RWPE2 (cell line): ENCODE measurements at regions not wholly inside any gene's neighbourhood (a gene's known extent, or its start where the extent isn't known, plus 50 kb on each side); places are given as distances from the start of the nearest gene placed in this dataset.

ENCODE experiments used
- ATAC-seq: fragments of 200-7000 bp; cut with Tn5 transposase; 3 replicates; pipeline ENCODE4 v1.9.1; 2021; ENCODE audit warnings: low read depth
- DNase-seq: peaks from one replicate; pipeline ENCODE4 v3.0.0-alpha.2; 2020; ENCODE audit warnings: low spot score
- H3K27ac ChIP-seq: fragments of 450-650 bp; 2 replicates; pipeline ENCODE4 v1.5.1; 2017; ENCODE audit warnings: mild to moderate bottlenecking; ENCODE audit not compliant: poor library complexity, severe bottlenecking
- H3K27me3 ChIP-seq: fragments of 250-450 bp; sonication (Bioruptor Pico); 2 replicates; pipeline ENCODE4 v1.5.1; 2021; ENCODE audit warnings: mild to moderate bottlenecking, moderate library complexity; ENCODE audit not compliant: insufficient read depth, poor library complexity, severe bottlenecking
- H3K36me3 ChIP-seq: fragments of 250-450 bp; sonication (Bioruptor Pico); 2 replicates; pipeline ENCODE4 v1.5.1; 2020; ENCODE audit warnings: low read depth, mild to moderate bottlenecking, moderate library complexity
- H3K4me1 ChIP-seq: fragments of 250-450 bp; sonication (Bioruptor Pico); 2 replicates; pipeline ENCODE4 v1.5.1; 2021; ENCODE audit warnings: mild to moderate bottlenecking, moderate library complexity; ENCODE audit not compliant: insufficient read depth, poor library complexity, severe bottlenecking
- H3K4me3 ChIP-seq: fragments of 250-450 bp; sonication (Bioruptor Pico); 2 replicates; pipeline ENCODE4 v1.5.1; 2021; ENCODE audit warnings: mild to moderate bottlenecking, moderate library complexity; ENCODE audit not compliant: severe bottlenecking
- H3K9me3 ChIP-seq: fragments of 250-450 bp; sonication (Bioruptor Pico); 2 replicates; pipeline ENCODE4 v1.5.1; 2021; ENCODE audit warnings: mild to moderate bottlenecking, moderate library complexity; ENCODE audit not compliant: severe bottlenecking
- CTCF ChIP-seq: fragments of 450-650 bp; IDR thresholded peaks from one replicate; pipeline ENCODE4 v1.5.1; 2017; ENCODE audit warnings: mild to moderate bottlenecking, moderate library complexity; ENCODE audit not compliant: poor library complexity, severe bottlenecking

- no peak for TF ChIP-seq CTCF
- no peaks in the 10 kb centered on the region for H3K36me3 ChIP-seq
- ATAC-seq (no peak), DNase-seq (no peak)
- H3K4me1 ChIP-seq = peaks cover 4% of the 10 kb centered on the region
- H3K9me3 ChIP-seq = no peaks in the 10 kb centered on the region
- no peak overlapping the region for H3K4me3 ChIP-seq
- no peak overlapping the region for H3K27ac ChIP-seq
- no peaks in the 10 kb centered on the region for H3K27me3 ChIP-seq
These were observed 299.6 kb upstream of the RUNX1 start for GRCh38 chr21:35348686-35349085.

DNA sequence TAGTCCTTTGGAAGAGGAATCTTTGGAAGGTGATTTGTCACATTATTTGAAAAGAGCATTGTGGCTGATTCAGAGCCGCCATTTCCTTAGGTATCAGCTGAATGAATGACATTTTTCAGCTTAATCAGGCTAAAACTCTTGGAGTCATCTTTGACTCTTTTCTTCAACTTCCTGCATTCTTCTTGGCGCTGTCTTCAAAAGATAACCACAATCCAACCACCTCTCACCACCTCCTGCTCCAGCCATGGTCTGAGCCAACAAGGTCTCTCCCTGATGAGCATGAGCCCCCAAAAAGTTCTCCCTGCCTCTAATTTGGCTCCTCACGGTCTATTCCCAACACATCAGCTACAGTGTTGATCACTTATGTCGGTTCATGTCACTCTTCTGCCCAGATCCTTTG, 297.6 kb upstream of the RUNX1 start:
- Histone ChIP-seq H3K27me3 (no peaks in the 10 kb centered on the region), H3K4me1 (peaks cover under 1% of the 10 kb centered on the region), H3K4me3 (no peak overlapping the region), H3K27ac (no peak overlapping the region), H3K36me3 (no peaks in the 10 kb centered on the region), H3K9me3 (no peaks in the 10 kb centered on the region)
- no peak for ATAC-seq
- no peak for TF ChIP-seq CTCF
- no peak for DNase-seq

DNA sequence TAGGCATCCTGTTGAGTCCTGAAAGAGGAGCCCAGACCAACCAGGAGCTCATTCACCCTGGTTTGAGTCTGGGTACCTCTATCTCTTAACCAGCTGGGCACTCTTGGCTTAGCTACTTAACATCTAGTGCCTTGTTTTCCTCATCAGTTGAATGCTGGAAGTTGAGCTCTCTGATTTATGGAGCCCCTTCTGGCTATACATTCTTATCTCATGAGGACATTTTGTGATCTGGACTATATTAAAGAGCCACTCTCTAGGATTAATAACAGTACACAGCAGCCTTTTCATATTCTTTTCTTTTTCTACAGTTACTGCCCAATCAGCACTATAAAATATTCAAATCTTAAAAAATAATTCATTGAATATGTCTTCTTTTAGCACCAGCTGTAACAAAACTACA, 296.9 kb upstream of the RUNX1 start:
- Histone ChIP-seq H3K27me3 (no peaks in the 10 kb centered on the region), H3K27ac (no peak overlapping the region), H3K9me3 (no peaks in the 10 kb centered on the region), H3K4me3 (no peak overlapping the region), H3K36me3 (no peaks in the 10 kb centered on the region), H3K4me1 (no peaks in the 10 kb centered on the region)
- DNase-seq (no peak), ATAC-seq (no peak)
- TF ChIP-seq CTCF = no peak

DNA sequence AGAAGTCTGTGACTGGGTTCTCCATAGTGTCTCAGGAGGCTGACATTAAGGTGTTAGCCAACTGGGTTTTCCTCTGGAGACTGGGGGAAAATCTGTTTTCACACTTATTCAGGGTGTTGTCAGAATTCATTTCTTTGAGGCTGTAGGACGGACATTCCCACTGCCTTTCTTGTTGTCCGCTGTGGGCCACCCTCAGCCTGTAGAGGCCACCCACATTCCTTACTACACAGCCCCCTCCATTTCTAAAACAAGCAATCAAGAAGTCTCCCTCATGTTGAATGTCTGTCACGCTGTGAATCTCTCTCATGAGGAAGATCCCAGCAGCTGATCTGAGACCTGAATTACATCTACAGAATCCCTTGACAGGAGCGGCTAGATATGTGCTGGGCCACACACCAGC, 295.5 kb upstream of the RUNX1 start:
- H3K27ac ChIP-seq = no peak overlapping the region
- H3K4me3 ChIP-seq = no peak overlapping the region
- no peak for ATAC-seq
- no peaks in the 10 kb centered on the region for H3K9me3 ChIP-seq
- H3K4me1 ChIP-seq = no peaks in the 10 kb centered on the region
- H3K27me3 ChIP-seq = no peaks in the 10 kb centered on the region
- H3K36me3 ChIP-seq = no peaks in the 10 kb centered on the region
- no peak for TF ChIP-seq CTCF
- DNase-seq = no peak

GRCh38 chr21:35343046-35343819, 294.1 kb upstream of the RUNX1 start:
- Histone ChIP-seq H3K4me1 (no peaks in the 10 kb centered on the region), H3K9me3 (no peaks in the 10 kb centered on the region), H3K27ac (no peak overlapping the region), H3K36me3 (no peaks in the 10 kb centered on the region), H3K4me3 (no peak overlapping the region), H3K27me3 (no peaks in the 10 kb centered on the region)
- DNase-seq (no peak), ATAC-seq (no peak)
- no peak for TF ChIP-seq CTCF
